Stimulated activated CD4-positive, alpha-beta T cell treated with anti-CD3 and anti-CD28 coated beads, Interleukin-4, amount 100 ng/mL, for 48 hours (primary cell): ENCODE measurements at regions not wholly inside any gene's neighbourhood (a gene's known extent, or its start where the extent isn't known, plus 50 kb on each side); places are given as distances from the start of the nearest gene placed in this dataset.

ENCODE experiments used
- DNase-seq, 2 donors: peaks; one replicate each; pipeline ENCODE4 v3.0.0-alpha.2; 2020; ENCODE audit warnings: low read depth in 2 of 2

GRCh38 chr7:121810831-121811672 is 61.9 kb upstream of the PTPRZ1 start:
- no peak for DNase-seq

- DNase-seq = no peak
Measured at GRCh38 chr7:121807078-121807477, 65.9 kb upstream of the PTPRZ1 start.

GRCh38 chr7:121803039-121803438 is 69.9 kb upstream of the PTPRZ1 start:
- DNase-seq = no peak

GRCh38 chr7:121800916-121801675 is 71.9 kb upstream of the PTPRZ1 start:
- DNase-seq = no peak

- no peak for DNase-seq
Measured at GRCh38 chr7:121798896-121799295, 74.1 kb upstream of the PTPRZ1 start.

- no peak for DNase-seq
Measured at GRCh38 chr7:121798453-121798840, 74.5 kb upstream of the PTPRZ1 start.

- DNase-seq = no peak
Measured at GRCh38 chr7:121797657-121798452, 75.1 kb upstream of the PTPRZ1 start.

- no peak for DNase-seq
Measured at GRCh38 chr7:121796936-121797656, 75.9 kb upstream of the PTPRZ1 start.

- DNase-seq = no peak
Measured at GRCh38 chr7:121796381-121796780, 76.6 kb upstream of the PTPRZ1 start.

GRCh38 chr7:121795736-121796135 is 77.2 kb upstream of the PTPRZ1 start:
- DNase-seq = no peak

GRCh38 chr7:121793716-121794115 is 79.2 kb upstream of the PTPRZ1 start:
- no peak for DNase-seq

GRCh38 chr7:121777672-121778071 is 95.3 kb upstream of the PTPRZ1 start:
- DNase-seq = no peak

GRCh38 chr7:121774563-121774962 is 98.4 kb upstream of the PTPRZ1 start:
- no peak for DNase-seq

GRCh38 chr7:121766676-121767075 is 106.3 kb upstream of the PTPRZ1 start:
- no peak for DNase-seq

GRCh38 chr7:121761399-121761798 is 111.6 kb upstream of the PTPRZ1 start:
- no peak for DNase-seq

- DNase-seq = no peak
Measured at GRCh38 chr7:121755818-121756552, 117.0 kb upstream of the PTPRZ1 start.

GRCh38 chr7:121755286-121755685 is 117.7 kb upstream of the PTPRZ1 start:
- DNase-seq = no peak

GRCh38 chr7:121753944-121754343 is 119.0 kb upstream of the PTPRZ1 start:
- DNase-seq = no peak

GRCh38 chr7:121752706-121753105 is 120.3 kb upstream of the PTPRZ1 start:
- no peak for DNase-seq

GRCh38 chr7:121748546-121748945 is 124.4 kb upstream of the PTPRZ1 start:
- no peak for DNase-seq

GRCh38 chr7:121745856-121746255 is 127.1 kb upstream of the PTPRZ1 start:
- no peak for DNase-seq
